ENCODE measurements at regions not wholly inside any gene's neighbourhood (a gene's known extent, or its start where the extent isn't known, plus 50 kb on each side); places are given as distances from the start of the nearest gene placed in this dataset.
"Not testable (repeated sequence)": the region's sequence is repeated elsewhere in the genome, so short reads cannot be mapped to it uniquely, and the experiment has no call there.

GRCh38 chr13:89076622-89077021, 1405.5 kb downstream of the SLITRK5 start:
- no peak for DNase-seq

GRCh38 chr13:89082623-89083022, 1411.5 kb downstream of the SLITRK5 start:
- no peak for DNase-seq

- DNase-seq = not testable (repeated sequence)
Observed at GRCh38 chr13:89088107-89088506, 1416.9 kb downstream of the SLITRK5 start.

GRCh38 chr13:89097994-89098393, 1426.8 kb downstream of the SLITRK5 start:
- no peak for DNase-seq

- DNase-seq = no peak
Observed at GRCh38 chr13:89113744-89114143, 1442.6 kb downstream of the SLITRK5 start.

GRCh38 chr13:89115307-89115706, 1444.1 kb downstream of the SLITRK5 start:
- DNase-seq = no peak

- DNase-seq = no peak
Observed at GRCh38 chr13:89136678-89137077, 1465.5 kb downstream of the SLITRK5 start.

- no peak for DNase-seq
Observed at GRCh38 chr13:89150362-89150761, 1479.2 kb downstream of the SLITRK5 start.

- DNase-seq = no peak
Observed at GRCh38 chr13:89153941-89154340, 1482.8 kb downstream of the SLITRK5 start.

- no peak for DNase-seq
Observed at GRCh38 chr13:89163096-89163495, 1491.9 kb downstream of the SLITRK5 start.

- no peak for DNase-seq
Observed at GRCh38 chr13:89165685-89166084, 1494.5 kb downstream of the SLITRK5 start.

GRCh38 chr13:89169951-89170350, 1498.8 kb downstream of the SLITRK5 start:
- DNase-seq = no peak

GRCh38 chr13:89181041-89181440, 1509.9 kb downstream of the SLITRK5 start:
- no peak for DNase-seq

GRCh38 chr13:89199138-89199537, 1528.0 kb downstream of the SLITRK5 start:
- DNase-seq = no peak

GRCh38 chr13:89204435-89204834, 1533.3 kb downstream of the SLITRK5 start:
- DNase-seq = no peak

GRCh38 chr13:89205856-89206520, 1534.8 kb downstream of the SLITRK5 start:
- DNase-seq = no peak

GRCh38 chr13:89212186-89212585, 1541.0 kb downstream of the SLITRK5 start:
- no peak for DNase-seq

GRCh38 chr13:89214185-89214584, 1543.0 kb downstream of the SLITRK5 start:
- no peak for DNase-seq

- not testable (repeated sequence) for DNase-seq
Observed at GRCh38 chr13:89215319-89215718, 1544.1 kb downstream of the SLITRK5 start.

- DNase-seq = no peak
Observed at GRCh38 chr13:89217813-89218212, 1546.6 kb downstream of the SLITRK5 start.

- DNase-seq = no peak
Observed at GRCh38 chr13:89221557-89222158, 1550.5 kb downstream of the SLITRK5 start.

- DNase-seq = no peak
Observed at GRCh38 chr13:89227356-89227755, 1556.2 kb downstream of the SLITRK5 start.

- no peak for DNase-seq
Observed at GRCh38 chr13:89238496-89238895, 1567.3 kb downstream of the SLITRK5 start.

- no peak for DNase-seq
Observed at GRCh38 chr13:89239361-89240127, 1568.4 kb downstream of the SLITRK5 start.

Measured in activated CD4-positive, alpha-beta T cell treated with anti-CD3 and anti-CD28 coated beads for 48 hours (primary cell).